ENCODE measurements at regions not wholly inside any gene's neighbourhood (a gene's known extent, or its start where the extent isn't known, plus 50 kb on each side); places are given as distances from the start of the nearest gene placed in this dataset.

DNA sequence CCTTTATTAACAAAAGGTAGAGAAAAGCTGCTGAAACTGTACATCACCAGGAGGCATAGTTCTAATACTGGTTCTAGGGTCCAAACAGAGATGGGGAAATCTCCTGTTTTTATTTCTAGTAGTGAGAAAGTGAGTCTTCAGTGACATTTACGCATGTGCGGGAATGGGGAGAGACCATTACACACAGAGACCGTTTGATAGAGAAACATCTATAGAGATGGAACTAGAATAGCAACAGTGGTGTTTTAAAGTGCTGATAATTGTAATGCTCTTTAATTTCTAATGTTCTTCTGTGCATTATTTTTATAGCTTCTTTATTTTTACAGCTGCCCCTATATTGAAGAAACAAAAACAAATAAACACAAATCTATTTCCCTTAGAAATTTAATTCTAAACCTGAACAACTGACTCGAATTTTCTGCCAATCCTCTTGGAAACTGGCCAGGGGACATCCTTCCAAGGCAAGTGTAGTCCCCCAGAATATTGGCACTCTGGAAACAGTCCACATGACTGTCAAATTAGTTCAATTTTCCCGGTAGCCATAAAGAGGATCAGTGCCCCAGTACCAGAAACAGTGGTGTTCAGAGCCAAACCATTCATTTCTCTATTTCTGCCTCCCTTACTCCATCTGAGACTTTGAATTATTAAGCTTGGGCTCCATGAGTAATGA is 260.9 kb downstream of the ICOS start (continued):
- TF ChIP-seq, protein P1, sequence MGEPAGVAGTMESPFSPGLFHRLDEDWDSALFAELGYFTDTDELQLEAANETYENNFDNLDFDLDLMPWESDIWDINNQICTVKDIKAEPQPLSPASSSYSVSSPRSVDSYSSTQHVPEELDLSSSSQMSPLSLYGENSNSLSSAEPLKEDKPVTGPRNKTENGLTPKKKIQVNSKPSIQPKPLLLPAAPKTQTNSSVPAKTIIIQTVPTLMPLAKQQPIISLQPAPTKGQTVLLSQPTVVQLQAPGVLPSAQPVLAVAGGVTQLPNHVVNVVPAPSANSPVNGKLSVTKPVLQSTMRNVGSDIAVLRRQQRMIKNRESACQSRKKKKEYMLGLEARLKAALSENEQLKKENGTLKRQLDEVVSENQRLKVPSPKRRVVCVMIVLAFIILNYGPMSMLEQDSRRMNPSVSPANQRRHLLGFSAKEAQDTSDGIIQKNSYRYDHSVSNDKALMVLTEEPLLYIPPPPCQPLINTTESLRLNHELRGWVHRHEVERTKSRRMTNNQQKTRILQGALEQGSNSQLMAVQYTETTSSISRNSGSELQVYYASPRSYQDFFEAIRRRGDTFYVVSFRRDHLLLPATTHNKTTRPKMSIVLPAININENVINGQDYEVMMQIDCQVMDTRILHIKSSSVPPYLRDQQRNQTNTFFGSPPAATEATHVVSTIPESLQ (CRISPR knock-in tag; IDR thresholded peaks at IDR 0.05): no peak
- TF ChIP-seq ZNF281 (CRISPR knock-in tag; IDR thresholded peaks at IDR 0.05): no peak

GRCh38 chr2:204199357-204199756 is 262.8 kb downstream of the ICOS start:
- H3K27ac Mint-ChIP-seq: no peak overlapping the region
- ATAC-seq (no peak), DNase-seq (ENCODE audit: low spot score) (no peak)
- no peaks in the 10 kb centered on the region for H3K9me3 Mint-ChIP-seq
- no peaks in the 10 kb centered on the region for H3K36me3 Mint-ChIP-seq
- peaks cover 13% of the 10 kb centered on the region for H3K27me3 Mint-ChIP-seq (ENCODE audit: low read depth)
- no peak overlapping the region for H3K4me3 Mint-ChIP-seq
- POLR2A ChIA-PET: no interaction called here
- TF ChIP-seq ESRRA (CRISPR knock-in tag; IDR thresholded peaks at IDR 0.05; ENCODE audit: borderline replicate concordance) (no peak), ZNF121 (CRISPR knock-in tag; IDR thresholded peaks at IDR 0.05) (no peak), RELA (CRISPR knock-in tag; IDR thresholded peaks at IDR 0.05; ENCODE audit: borderline replicate concordance) (no peak), FOXK1 (CRISPR knock-in tag; IDR thresholded peaks at IDR 0.05) (no peak), ZNF317 (CRISPR knock-in tag; IDR thresholded peaks at IDR 0.05; ENCODE audit: borderline replicate concordance, low read depth) (no peak), ATF3 (CRISPR knock-in tag; conservative IDR thresholded peaks at IDR 0.05) (no peak), ZNF232 (CRISPR knock-in tag; IDR thresholded peaks at IDR 0.05) (no peak), ZNF416 (CRISPR knock-in tag; IDR thresholded peaks at IDR 0.05) (no peak), AR (CRISPR knock-in tag; IDR thresholded peaks at IDR 0.05) (no peak), OVOL2 (CRISPR knock-in tag; IDR thresholded peaks at IDR 0.05; ENCODE audit: borderline replicate concordance) (no peak), ELF4 (CRISPR knock-in tag; IDR thresholded peaks at IDR 0.05; ENCODE audit: low read depth) (no peak)
- CTCF ChIA-PET: interaction anchor here (2.1 kb wide), 1 partner anchor 21 kb away, joined by 6 read pairs; no protein-coding TSS in a partner anchor
- peaks cover 19% of the 10 kb centered on the region for H3K4me1 Mint-ChIP-seq

DNA sequence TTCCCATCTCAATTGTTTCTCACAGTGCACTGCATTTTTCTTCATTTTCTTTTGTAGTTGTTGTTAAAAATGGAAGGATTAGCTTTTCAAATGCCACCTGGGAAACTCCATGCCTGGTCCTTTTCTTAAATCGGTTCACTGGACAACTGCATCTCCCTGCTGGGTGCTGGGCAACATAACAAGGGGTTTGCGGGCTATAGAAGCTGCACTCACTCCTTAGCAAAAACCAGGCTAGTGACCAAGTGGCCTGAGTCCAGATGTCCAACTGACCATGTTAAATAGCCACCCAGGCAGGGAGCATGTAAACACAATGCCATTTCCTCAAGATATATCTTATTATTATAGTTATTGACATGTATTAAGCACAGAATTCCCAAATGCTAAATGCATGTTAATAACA is 264.9 kb downstream of the ICOS start:
- no peak overlapping the region for H3K4me3 Mint-ChIP-seq
- no peaks in the 10 kb centered on the region for H3K36me3 Mint-ChIP-seq
- DNase-seq (ENCODE audit: low spot score) (no peak), ATAC-seq (no peak)
- ChIA-PET CTCF (no interaction called here), POLR2A (no interaction called here)
- peaks cover 24% of the 10 kb centered on the region for H3K27me3 Mint-ChIP-seq (ENCODE audit: low read depth)
- no peak overlapping the region for H3K27ac Mint-ChIP-seq
- H3K9me3 Mint-ChIP-seq: no peaks in the 10 kb centered on the region
- no peak for TF ChIP-seq EMX1 (CRISPR knock-in tag; IDR thresholded peaks at IDR 0.05)
- peaks cover 30% of the 10 kb centered on the region for H3K4me1 Mint-ChIP-seq
